ENCODE measurements at regions not wholly inside any gene's neighbourhood (a gene's known extent, or its start where the extent isn't known, plus 50 kb on each side); places are given as distances from the start of the nearest gene placed in this dataset.

DNA sequence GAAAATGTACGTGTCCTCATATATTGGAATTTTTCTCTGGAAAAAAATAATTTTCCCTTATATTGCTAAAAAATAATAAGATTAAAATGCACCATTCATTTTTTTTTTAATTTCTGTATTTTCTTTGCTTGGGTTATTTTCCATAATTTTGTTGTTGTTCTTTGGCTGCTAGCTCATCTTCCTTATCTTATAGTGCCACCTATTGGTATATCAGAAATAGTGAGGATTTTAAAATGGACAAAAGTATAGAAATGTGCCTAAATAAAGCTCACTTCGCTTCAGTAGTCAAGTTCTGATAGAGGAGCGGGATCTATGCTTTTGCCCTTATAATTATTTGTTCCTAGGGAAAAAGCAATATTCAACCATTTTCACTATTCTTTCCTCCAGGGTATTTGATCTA, 134.8 kb downstream of the NAP1L3 start:
- TF ChIP-seq CTCF (IDR thresholded peaks at IDR 0.05) (peak; percentile 50; the same call in 1 of the 2 replicates), SIN3A (IDR thresholded peaks at IDR 0.05; ENCODE audit: borderline replicate concordance, insufficient read depth, low read depth, low read length) (no peak), POLR2AphosphoS5 (IDR thresholded peaks at IDR 0.05; ENCODE audit: low read depth, low read length) (no peak), TCF7L2 (IDR thresholded peaks at IDR 0.05; ENCODE audit: low read depth, low read length) (no peak)
- TF ChIP-seq, protein P1, sequence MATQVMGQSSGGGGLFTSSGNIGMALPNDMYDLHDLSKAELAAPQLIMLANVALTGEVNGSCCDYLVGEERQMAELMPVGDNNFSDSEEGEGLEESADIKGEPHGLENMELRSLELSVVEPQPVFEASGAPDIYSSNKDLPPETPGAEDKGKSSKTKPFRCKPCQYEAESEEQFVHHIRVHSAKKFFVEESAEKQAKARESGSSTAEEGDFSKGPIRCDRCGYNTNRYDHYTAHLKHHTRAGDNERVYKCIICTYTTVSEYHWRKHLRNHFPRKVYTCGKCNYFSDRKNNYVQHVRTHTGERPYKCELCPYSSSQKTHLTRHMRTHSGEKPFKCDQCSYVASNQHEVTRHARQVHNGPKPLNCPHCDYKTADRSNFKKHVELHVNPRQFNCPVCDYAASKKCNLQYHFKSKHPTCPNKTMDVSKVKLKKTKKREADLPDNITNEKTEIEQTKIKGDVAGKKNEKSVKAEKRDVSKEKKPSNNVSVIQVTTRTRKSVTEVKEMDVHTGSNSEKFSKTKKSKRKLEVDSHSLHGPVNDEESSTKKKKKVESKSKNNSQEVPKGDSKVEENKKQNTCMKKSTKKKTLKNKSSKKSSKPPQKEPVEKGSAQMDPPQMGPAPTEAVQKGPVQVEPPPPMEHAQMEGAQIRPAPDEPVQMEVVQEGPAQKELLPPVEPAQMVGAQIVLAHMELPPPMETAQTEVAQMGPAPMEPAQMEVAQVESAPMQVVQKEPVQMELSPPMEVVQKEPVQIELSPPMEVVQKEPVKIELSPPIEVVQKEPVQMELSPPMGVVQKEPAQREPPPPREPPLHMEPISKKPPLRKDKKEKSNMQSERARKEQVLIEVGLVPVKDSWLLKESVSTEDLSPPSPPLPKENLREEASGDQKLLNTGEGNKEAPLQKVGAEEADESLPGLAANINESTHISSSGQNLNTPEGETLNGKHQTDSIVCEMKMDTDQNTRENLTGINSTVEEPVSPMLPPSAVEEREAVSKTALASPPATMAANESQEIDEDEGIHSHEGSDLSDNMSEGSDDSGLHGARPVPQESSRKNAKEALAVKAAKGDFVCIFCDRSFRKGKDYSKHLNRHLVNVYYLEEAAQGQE (IDR thresholded peaks at IDR 0.05; ENCODE audit: insufficient read depth in 1 of 2, low read depth in 2 of 2, low read length in 1 of 2), result no peak

Data from Panc1 (cell line).